CD4-positive, alpha-beta memory T cell (primary cell): ENCODE measurements at regions not wholly inside any gene's neighbourhood (a gene's known extent, or its start where the extent isn't known, plus 50 kb on each side); places are given as distances from the start of the nearest gene placed in this dataset.

Experiments
- CTCF ChIA-PET: fragments of 350-600 bp; sonication (Branson Sonifier 250); formaldehyde crosslinking; loops from one replicate; lab custom pipeline; 2021; ENCODE audit warnings: inconsistent platforms; ENCODE audit not compliant: partially characterized antibody; lab: Charles Lee
- POLR2A ChIA-PET: fragments of 350-600 bp; sonication (Branson Sonifier 250); formaldehyde crosslinking; loops from one replicate; lab custom pipeline; 2021; ENCODE audit not compliant: partially characterized antibody; lab: Charles Lee
- DNase-seq, 5 donors: peaks; one replicate each; pipeline versions ENCODE4 v3.0.0 to v3.0.0-alpha.2; 2020 to 2022; ENCODE audit warnings: mixed read lengths in 1 of 5
- H3K27ac ChIP-seq: one replicate; pipeline ENCODE4 v1.7.0; 2013; ENCODE audit warnings: low read depth, low read length
- H3K27me3 ChIP-seq: 2 replicates; pipeline ENCODE4 v1.7.0; 2013; ENCODE audit warnings: mild to moderate bottlenecking, low read length, moderate library complexity; ENCODE audit not compliant: insufficient read depth
- H3K36me3 ChIP-seq: 2 replicates; pipeline ENCODE4 v1.7.0; 2013; ENCODE audit warnings: mild to moderate bottlenecking, low read length, moderate library complexity; ENCODE audit not compliant: insufficient read depth
- H3K4me1 ChIP-seq: 2 replicates; pipeline ENCODE4 v1.7.0; 2013; ENCODE audit warnings: mild to moderate bottlenecking, low read length, moderate library complexity; ENCODE audit not compliant: insufficient read depth
- H3K4me3 ChIP-seq, 2 donors: one replicate each; pipeline ENCODE4 v1.7.0; 2013; ENCODE audit warnings: low read length in 2 of 2, mild to moderate bottlenecking in 1 of 2
- H3K9me3 ChIP-seq, 2 donors: one replicate each; pipeline ENCODE4 v1.7.0; 2013; ENCODE audit warnings: low read length in 2 of 2, control low read depth in 1 of 2; ENCODE audit not compliant: control insufficient read depth in 1 of 2
- H3K27ac Mint-ChIP-seq, 7 donors: one replicate each; pipeline ENCODE4 v1.8.0; 2020 to 2021; ENCODE audit warnings: mixed read lengths in 7 of 7, mild to moderate bottlenecking in 6 of 7, inconsistent platforms in 3 of 7, moderate library complexity in 3 of 7
- H3K27me3 Mint-ChIP-seq, 2 donors: one replicate each; pipeline ENCODE4 v1.8.0; 2020 to 2021; ENCODE audit warnings: mixed read lengths in 2 of 2
- H3K36me3 Mint-ChIP-seq, 2 donors: one replicate each; pipeline ENCODE4 v1.8.0; 2020 to 2021; ENCODE audit warnings: mixed read lengths in 2 of 2, inconsistent platforms in 1 of 2, mild to moderate bottlenecking in 1 of 2
- H3K4me1 Mint-ChIP-seq, 4 donors: one replicate each; pipeline ENCODE4 v1.8.0; 2020 to 2021; ENCODE audit warnings: mixed read lengths in 4 of 4, mild to moderate bottlenecking in 1 of 4
- H3K4me3 Mint-ChIP-seq, 8 donors: one replicate each; pipeline ENCODE4 v1.8.0; 2020 to 2021; ENCODE audit warnings: mixed read lengths in 8 of 8, mild to moderate bottlenecking in 7 of 8, moderate library complexity in 6 of 8, inconsistent platforms in 3 of 8
- H3K9me3 Mint-ChIP-seq, 8 donors: one replicate each; pipeline ENCODE4 v1.8.0; 2020 to 2021; ENCODE audit warnings: mixed read lengths in 8 of 8, mild to moderate bottlenecking in 5 of 8, inconsistent platforms in 3 of 8, moderate library complexity in 1 of 8
- intact Hi-C: fragments of 100-400 bp; cut with micrococcal nuclease; formaldehyde crosslinking; loops from one replicate; pipeline ENCODE4 v1.15.1; 2023

DNA sequence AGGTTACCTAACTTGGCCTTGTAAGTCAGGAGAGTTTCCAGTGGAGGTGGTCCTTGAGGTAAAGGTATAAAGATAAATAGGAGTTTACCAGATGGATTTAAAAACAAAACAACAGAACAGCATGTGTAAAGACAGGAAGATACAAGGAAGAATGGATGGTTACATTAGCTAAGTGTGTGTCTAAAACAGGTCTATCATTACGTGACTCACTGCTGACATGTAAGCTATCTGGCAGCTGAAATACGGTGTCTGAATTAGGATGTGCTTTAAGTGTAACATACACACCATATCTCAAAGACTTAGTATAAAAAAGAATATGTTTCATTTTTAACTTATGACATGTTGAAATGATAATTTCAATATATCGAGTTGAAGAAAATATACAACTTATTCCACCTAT is 405.1 kb upstream of the ADAMTSL1 start:
- Histone ChIP-seq H3K9me3 (no peaks in the 10 kb centered on the region), H3K27ac (no peak overlapping the region), H3K27me3 (no peaks in the 10 kb centered on the region), H3K4me3 (no peak overlapping the region), H3K36me3 (no peaks in the 10 kb centered on the region), H3K4me1 (no peaks in the 10 kb centered on the region)
- CTCF ChIA-PET = no interaction called here
- Mint-ChIP-seq H3K27me3 (no peaks in the 10 kb centered on the region), H3K36me3 (no peaks in the 10 kb centered on the region), H3K4me3 (no peak overlapping the region), H3K9me3 (peaks cover 0 to 5% (median 2%) of the 10 kb centered on the region in 8 donors), H3K4me1 (no peaks in the 10 kb centered on the region), H3K27ac (no peak overlapping the region)
- POLR2A ChIA-PET = no interaction called here
- intact Hi-C loops = no loop called here
- DNase-seq = no peak

DNA sequence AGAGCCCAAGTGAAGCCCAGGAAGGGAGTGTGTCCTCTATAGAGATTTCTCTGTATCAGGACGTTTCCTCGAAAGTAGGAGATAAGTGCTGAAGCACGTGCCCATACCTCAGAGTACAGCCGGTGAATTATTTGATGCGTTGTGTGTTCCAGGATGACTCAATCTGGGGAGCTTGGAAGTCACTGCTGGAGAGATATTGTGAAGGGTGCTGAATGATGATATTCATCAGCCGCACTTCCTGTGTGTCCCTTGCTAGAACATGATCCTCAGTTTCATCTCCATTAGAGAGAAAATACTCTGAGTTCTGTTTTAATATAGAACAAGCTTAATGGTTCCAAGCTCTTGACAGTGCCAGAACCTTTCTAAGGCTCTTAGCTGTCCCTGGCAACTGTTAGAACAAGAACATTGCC is 402.3 kb upstream of the ADAMTSL1 start:
- H3K4me3 Mint-ChIP-seq = no peak overlapping the region
- Histone ChIP-seq H3K27me3 (no peaks in the 10 kb centered on the region), H3K36me3 (no peaks in the 10 kb centered on the region), H3K4me1 (no peaks in the 10 kb centered on the region), H3K27ac (no peak overlapping the region), H3K9me3 (no peaks in the 10 kb centered on the region), H3K4me3 (no peak overlapping the region)
- no peak for DNase-seq
- ChIA-PET CTCF (no interaction called here), POLR2A (no interaction called here)
- no peak overlapping the region for H3K27ac Mint-ChIP-seq
- H3K9me3 Mint-ChIP-seq = peaks cover 0 to 5% (median under 1%) of the 10 kb centered on the region in 8 donors
- intact Hi-C loops = no loop called here
- no peaks in the 10 kb centered on the region for H3K27me3 Mint-ChIP-seq
- H3K4me1 Mint-ChIP-seq = no peaks in the 10 kb centered on the region
- no peaks in the 10 kb centered on the region for H3K36me3 Mint-ChIP-seq

DNA sequence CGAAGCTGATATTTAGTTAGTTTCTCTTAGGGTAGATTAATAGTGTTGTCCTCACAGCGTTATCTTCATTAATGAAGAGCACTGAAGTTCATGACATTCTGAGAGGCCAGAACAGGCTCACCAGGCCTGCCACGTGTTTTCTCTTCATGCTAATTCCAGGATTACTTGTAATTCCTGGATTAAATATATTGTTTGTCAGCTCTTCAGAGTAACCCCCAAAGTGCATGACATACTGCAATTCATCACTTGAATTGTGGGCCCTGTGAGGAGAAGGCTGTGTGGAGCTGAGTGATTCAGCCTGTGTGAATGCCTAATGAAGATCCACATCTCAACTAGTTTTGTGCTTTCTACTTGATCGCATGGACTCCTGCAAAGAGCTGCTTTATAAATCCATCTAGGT is 401.0 kb upstream of the ADAMTSL1 start:
- Histone ChIP-seq H3K4me3 (no peak overlapping the region), H3K4me1 (no peaks in the 10 kb centered on the region)

DNA sequence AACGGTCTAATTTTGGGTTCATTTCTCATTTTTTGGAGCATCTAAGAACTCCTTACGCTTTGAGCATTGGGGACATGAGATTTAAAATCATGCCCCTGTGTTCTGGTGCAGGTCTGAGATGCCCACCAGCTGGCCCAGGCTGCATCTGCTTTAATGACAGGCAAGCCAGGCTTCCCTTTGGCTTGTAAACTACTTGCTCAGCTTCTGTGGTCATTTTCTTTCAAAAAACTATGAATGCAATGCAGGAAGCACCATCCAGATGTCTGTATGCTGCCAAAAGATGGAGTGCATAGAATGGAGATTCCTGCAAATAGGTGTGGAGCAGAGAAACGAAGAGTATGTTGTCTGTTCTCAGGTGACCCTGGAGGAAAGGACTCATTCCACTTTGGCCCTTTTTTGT is 399.9 kb upstream of the ADAMTSL1 start:
- no peaks in the 10 kb centered on the region for H3K4me1 Mint-ChIP-seq
- intact Hi-C loops = no loop called here
- DNase-seq = no peak
- H3K36me3 ChIP-seq = no peaks in the 10 kb centered on the region
- ChIA-PET CTCF (no interaction called here), POLR2A (no interaction called here)
- H3K4me3 ChIP-seq = no peak overlapping the region
- H3K4me3 Mint-ChIP-seq = no peak overlapping the region
- no peaks in the 10 kb centered on the region for H3K9me3 ChIP-seq
- H3K27me3 ChIP-seq = no peaks in the 10 kb centered on the region
- no peak overlapping the region for H3K27ac Mint-ChIP-seq
- no peak overlapping the region for H3K27ac ChIP-seq
- H3K9me3 Mint-ChIP-seq = peaks cover 0 to 5% (median 1%) of the 10 kb centered on the region in 8 donors
- H3K27me3 Mint-ChIP-seq = no peaks in the 10 kb centered on the region
- no peaks in the 10 kb centered on the region for H3K36me3 Mint-ChIP-seq
- H3K4me1 ChIP-seq = no peaks in the 10 kb centered on the region

More for the DNA sequence above, 401.0 kb upstream of the ADAMTSL1 start:
- intact Hi-C loops = no loop called here
- Mint-ChIP-seq H3K27ac (no peak overlapping the region), H3K4me1 (no peaks in the 10 kb centered on the region), H3K36me3 (no peaks in the 10 kb centered on the region), H3K27me3 (no peaks in the 10 kb centered on the region), H3K4me3 (no peak overlapping the region), H3K9me3 (peaks cover 0 to 5% (median 1%) of the 10 kb centered on the region in 8 donors)
- no peak overlapping the region for H3K27ac ChIP-seq
- H3K9me3 ChIP-seq = no peaks in the 10 kb centered on the region
- H3K27me3 ChIP-seq = no peaks in the 10 kb centered on the region
- no peaks in the 10 kb centered on the region for H3K36me3 ChIP-seq
- ChIA-PET POLR2A (no interaction called here), CTCF (no interaction called here)
- DNase-seq = no peak

DNA sequence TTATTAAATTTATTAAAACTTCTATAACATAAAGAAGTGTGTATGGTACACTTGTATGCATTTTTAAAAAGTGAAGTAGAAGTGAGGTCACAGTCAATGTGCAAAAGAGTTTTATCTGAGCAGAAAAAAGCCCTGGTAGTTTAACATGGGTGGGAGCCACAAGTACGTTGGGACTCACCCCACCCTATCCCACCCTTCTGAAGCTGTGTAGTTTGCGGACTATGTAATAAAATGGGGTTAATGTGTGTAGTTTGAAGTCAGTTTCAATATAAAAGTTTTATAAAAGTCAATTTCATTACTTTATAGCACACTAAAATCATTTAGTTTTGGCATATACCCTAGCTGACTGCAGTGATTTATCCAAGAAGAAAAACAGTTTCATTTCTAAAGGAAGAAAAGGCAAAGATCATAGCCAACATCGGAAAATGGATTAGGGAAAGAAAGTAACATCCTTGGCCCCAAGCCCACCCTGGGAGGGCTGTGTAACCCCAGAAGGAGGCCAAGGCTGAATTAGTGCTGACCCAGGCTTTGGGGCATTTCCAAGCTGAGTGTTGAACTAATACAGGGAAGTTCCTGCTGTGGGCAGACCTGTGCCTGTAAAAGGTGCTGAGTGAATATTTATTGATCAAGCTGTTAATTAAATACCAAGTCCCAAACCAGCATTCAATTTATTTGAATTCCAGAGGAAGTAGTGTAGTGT is 398.6 kb upstream of the ADAMTSL1 start:
- Histone ChIP-seq H3K36me3 (no peaks in the 10 kb centered on the region), H3K9me3 (no peaks in the 10 kb centered on the region), H3K4me1 (no peaks in the 10 kb centered on the region), H3K4me3 (no peak overlapping the region), H3K27me3 (no peaks in the 10 kb centered on the region), H3K27ac (no peak overlapping the region)
- Mint-ChIP-seq H3K27ac (no peak overlapping the region), H3K36me3 (no peaks in the 10 kb centered on the region), H3K4me3 (no peak overlapping the region), H3K4me1 (no peaks in the 10 kb centered on the region), H3K9me3 (peaks cover 0 to 9% (median 3%) of the 10 kb centered on the region in 8 donors), H3K27me3 (no peaks in the 10 kb centered on the region)
- POLR2A ChIA-PET = no interaction called here
- DNase-seq = no peak
- CTCF ChIA-PET = no interaction called here
- intact Hi-C loops = no loop called here

DNA sequence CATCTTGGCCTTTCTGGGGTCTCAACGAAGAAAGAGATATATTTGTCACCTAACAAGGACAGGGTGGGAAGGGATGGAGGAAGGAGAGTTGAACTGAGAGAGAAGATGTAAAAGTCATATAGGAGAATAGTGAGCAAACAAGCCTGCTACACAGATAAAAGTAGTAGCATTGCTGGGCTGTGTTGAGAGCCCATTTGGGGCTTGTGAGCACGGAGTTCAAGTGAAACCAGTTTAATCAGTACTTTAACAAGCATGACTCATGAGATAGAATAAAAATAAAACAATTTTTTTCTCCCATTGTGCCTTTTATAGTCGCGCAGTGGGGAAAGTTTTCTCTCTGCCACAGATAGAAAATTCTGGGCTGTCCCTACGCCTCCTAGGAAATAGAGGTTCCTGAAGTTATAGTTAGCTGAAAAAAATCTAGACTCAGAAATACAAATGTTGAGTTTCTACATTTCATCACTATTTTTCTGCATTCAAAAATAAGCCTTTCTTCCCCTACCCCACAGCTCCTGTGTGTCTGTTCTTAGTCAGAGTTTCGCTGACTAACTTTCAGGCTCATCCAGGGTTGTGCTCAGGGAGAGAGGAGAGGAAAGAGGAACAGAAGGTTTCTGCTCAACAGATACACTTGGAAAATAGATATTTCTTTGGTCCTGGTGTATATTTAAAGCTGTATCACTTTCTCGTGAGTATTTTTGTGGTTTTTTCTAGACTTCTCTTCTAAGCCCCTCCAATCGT is 395.8 kb upstream of the ADAMTSL1 start:
- intact Hi-C loops = no loop called here
- no peak overlapping the region for H3K27ac ChIP-seq
- no peaks in the 10 kb centered on the region for H3K36me3 ChIP-seq
- H3K27me3 ChIP-seq = no peaks in the 10 kb centered on the region
- Mint-ChIP-seq H3K27me3 (no peaks in the 10 kb centered on the region), H3K4me3 (no peak overlapping the region), H3K4me1 (no peaks in the 10 kb centered on the region), H3K36me3 (no peaks in the 10 kb centered on the region), H3K9me3 (peaks cover 0 to 9% (median 3%) of the 10 kb centered on the region in 8 donors), H3K27ac (no peak overlapping the region)
- DNase-seq = no peak
- CTCF ChIA-PET = no interaction called here
- H3K9me3 ChIP-seq = no peaks in the 10 kb centered on the region
- no peak overlapping the region for H3K4me3 ChIP-seq
- H3K4me1 ChIP-seq = no peaks in the 10 kb centered on the region
- POLR2A ChIA-PET = no interaction called here

DNA sequence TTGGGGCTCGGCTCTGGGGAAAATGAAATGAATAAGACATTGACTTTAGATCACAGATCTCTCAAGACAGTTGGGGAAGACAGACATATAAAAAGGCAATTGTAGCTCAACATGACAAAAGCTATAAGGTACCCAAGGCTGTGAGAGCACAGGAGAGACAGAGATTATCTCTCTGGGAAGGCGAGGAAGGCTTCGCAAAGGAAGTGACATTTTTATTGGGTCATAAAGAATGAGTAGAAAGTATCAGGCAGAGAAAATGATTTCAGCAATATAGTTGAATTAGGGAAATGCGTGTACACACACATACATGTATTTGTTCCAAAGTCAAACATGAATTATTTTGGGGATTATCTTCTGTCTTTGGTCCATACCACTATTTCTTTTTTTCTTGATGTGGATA is 381.8 kb upstream of the ADAMTSL1 start:
- no peak overlapping the region for H3K27ac ChIP-seq
- ChIA-PET CTCF (no interaction called here), POLR2A (no interaction called here)
- Mint-ChIP-seq H3K36me3 (no peaks in the 10 kb centered on the region), H3K4me3 (no peak overlapping the region), H3K27ac (no peak overlapping the region), H3K4me1 (no peaks in the 10 kb centered on the region), H3K27me3 (no peaks in the 10 kb centered on the region), H3K9me3 (peaks cover 0 to 4% (median 1%) of the 10 kb centered on the region in 8 donors)
- H3K36me3 ChIP-seq = no peaks in the 10 kb centered on the region
- no peak overlapping the region for H3K4me3 ChIP-seq
- H3K4me1 ChIP-seq = no peaks in the 10 kb centered on the region
- no peak for DNase-seq
- H3K9me3 ChIP-seq = no peaks in the 10 kb centered on the region
- intact Hi-C loops = no loop called here
- H3K27me3 ChIP-seq = no peaks in the 10 kb centered on the region
